ENCODE measurements at regions not wholly inside any gene's neighbourhood (a gene's known extent, or its start where the extent isn't known, plus 50 kb on each side); places are given as distances from the start of the nearest gene placed in this dataset.

DNA sequence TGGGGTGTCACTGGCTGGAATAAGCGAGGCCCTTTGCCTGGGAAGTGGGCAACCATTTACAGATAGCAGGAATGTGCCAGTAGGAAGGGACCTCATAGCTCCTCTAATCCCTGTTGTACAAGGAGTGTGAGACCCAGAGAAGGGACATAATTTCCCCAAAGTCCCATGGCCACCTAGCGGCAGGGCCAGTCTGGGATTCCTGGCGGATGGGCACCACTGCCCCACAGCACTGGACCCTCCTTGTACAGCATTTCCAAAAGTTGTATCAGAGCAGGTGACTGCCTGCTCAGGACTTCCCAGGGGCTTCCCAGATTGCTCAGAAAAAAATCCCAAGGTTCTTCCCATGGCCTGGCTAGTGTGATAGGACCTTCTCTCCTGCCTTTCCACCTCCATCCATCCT is 185.8 kb downstream of the GLI2 start (continued):
- TF ChIP-seq, protein P1, sequence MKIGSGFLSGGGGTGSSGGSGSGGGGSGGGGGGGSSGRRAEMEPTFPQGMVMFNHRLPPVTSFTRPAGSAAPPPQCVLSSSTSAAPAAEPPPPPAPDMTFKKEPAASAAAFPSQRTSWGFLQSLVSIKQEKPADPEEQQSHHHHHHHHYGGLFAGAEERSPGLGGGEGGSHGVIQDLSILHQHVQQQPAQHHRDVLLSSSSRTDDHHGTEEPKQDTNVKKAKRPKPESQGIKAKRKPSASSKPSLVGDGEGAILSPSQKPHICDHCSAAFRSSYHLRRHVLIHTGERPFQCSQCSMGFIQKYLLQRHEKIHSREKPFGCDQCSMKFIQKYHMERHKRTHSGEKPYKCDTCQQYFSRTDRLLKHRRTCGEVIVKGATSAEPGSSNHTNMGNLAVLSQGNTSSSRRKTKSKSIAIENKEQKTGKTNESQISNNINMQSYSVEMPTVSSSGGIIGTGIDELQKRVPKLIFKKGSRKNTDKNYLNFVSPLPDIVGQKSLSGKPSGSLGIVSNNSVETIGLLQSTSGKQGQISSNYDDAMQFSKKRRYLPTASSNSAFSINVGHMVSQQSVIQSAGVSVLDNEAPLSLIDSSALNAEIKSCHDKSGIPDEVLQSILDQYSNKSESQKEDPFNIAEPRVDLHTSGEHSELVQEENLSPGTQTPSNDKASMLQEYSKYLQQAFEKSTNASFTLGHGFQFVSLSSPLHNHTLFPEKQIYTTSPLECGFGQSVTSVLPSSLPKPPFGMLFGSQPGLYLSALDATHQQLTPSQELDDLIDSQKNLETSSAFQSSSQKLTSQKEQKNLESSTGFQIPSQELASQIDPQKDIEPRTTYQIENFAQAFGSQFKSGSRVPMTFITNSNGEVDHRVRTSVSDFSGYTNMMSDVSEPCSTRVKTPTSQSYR (CRISPR knock-in tag; IDR thresholded peaks at IDR 0.05), result no peak
- TF ChIP-seq ELF4 (CRISPR knock-in tag; IDR thresholded peaks at IDR 0.05; ENCODE audit: low read depth) (no peak), FOXK1 (CRISPR knock-in tag; IDR thresholded peaks at IDR 0.05) (no peak), GTF2I (CRISPR knock-in tag; conservative IDR thresholded peaks at IDR 0.05) (no peak), TP53 (CRISPR knock-in tag; IDR thresholded peaks at IDR 0.05) (no peak), NR1H2 (CRISPR knock-in tag; IDR thresholded peaks at IDR 0.05) (no peak), NR2C2 (CRISPR knock-in tag; IDR thresholded peaks at IDR 0.05) (no peak)
- TF ChIP-seq, protein P2, sequence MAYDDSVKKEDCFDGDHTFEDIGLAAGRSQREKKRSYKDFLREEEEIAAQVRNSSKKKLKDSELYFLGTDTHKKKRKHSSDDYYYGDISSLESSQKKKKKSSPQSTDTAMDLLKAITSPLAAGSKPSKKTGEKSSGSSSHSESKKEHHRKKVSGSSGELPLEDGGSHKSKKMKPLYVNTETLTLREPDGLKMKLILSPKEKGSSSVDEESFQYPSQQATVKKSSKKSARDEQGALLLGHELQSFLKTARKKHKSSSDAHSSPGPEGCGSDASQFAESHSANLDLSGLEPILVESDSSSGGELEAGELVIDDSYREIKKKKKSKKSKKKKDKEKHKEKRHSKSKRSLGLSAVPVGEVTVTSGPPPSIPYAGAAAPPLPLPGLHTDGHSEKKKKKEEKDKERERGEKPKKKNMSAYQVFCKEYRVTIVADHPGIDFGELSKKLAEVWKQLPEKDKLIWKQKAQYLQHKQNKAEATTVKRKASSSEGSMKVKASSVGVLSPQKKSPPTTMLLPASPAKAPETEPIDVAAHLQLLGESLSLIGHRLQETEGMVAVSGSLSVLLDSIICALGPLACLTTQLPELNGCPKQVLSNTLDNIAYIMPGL (CRISPR knock-in tag; IDR thresholded peaks at IDR 0.05), result no peak
- TF ChIP-seq, protein P3, sequence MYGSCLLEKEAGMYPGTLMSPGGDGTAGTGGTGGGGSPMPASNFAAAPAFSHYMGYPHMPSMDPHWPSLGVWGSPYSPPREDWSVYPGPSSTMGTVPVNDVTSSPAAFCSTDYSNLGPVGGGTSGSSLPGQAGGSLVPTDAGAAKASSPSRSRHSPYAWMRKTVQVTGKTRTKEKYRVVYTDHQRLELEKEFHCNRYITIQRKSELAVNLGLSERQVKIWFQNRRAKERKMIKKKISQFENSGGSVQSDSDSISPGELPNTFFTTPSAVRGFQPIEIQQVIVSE (CRISPR knock-in tag; IDR thresholded peaks at IDR 0.05; ENCODE audit: borderline replicate concordance), result no peak

DNA sequence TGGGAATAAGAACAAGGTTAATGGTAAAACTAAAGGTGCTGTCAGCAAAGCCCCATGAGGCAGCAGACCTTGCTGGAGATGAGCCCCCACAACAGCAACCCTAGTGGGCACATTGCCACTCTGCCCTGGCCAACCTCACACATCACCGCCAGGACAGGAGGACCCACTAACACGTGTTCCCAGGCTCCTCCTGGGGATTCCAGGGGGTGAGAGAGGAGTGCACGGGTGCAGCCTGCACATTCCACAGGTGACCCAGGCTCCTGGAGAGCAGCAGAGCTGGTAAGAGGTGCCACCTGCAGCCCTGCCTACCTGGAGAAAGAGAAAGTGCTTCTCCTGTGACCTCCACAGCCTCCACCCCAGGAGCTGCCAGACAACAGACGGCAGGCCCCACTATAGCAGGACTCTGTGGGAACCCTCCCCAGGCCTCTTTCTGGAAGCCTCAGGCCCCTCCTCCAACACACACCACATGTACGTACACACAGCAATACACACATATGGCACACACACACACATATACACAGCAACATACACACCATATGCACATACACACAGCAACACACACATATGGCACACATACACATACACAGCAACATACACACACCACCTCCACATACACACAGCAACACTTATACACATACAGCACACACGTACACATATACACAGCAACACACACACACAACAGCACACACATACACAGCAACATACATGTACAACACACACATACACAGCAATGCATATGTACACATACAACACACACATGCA is 187.1 kb downstream of the GLI2 start:
- no peak for ATAC-seq
- Mint-ChIP-seq H3K4me1 (no peaks in the 10 kb centered on the region), H3K27me3 (ENCODE audit: low read depth) (no peaks in the 10 kb centered on the region), H3K4me3 (no peak overlapping the region), H3K9me3 (no peaks in the 10 kb centered on the region), H3K36me3 (no peaks in the 10 kb centered on the region), H3K27ac (no peak overlapping the region)
- ChIA-PET POLR2A (no interaction called here), CTCF (no interaction called here)
- TF ChIP-seq, protein P4, sequence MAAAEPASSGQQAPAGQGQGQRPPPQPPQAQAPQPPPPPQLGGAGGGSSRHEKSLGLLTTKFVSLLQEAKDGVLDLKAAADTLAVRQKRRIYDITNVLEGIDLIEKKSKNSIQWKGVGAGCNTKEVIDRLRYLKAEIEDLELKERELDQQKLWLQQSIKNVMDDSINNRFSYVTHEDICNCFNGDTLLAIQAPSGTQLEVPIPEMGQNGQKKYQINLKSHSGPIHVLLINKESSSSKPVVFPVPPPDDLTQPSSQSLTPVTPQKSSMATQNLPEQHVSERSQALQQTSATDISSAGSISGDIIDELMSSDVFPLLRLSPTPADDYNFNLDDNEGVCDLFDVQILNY (CRISPR knock-in tag; IDR thresholded peaks at IDR 0.05), result no peak
- TF ChIP-seq, protein P5, sequence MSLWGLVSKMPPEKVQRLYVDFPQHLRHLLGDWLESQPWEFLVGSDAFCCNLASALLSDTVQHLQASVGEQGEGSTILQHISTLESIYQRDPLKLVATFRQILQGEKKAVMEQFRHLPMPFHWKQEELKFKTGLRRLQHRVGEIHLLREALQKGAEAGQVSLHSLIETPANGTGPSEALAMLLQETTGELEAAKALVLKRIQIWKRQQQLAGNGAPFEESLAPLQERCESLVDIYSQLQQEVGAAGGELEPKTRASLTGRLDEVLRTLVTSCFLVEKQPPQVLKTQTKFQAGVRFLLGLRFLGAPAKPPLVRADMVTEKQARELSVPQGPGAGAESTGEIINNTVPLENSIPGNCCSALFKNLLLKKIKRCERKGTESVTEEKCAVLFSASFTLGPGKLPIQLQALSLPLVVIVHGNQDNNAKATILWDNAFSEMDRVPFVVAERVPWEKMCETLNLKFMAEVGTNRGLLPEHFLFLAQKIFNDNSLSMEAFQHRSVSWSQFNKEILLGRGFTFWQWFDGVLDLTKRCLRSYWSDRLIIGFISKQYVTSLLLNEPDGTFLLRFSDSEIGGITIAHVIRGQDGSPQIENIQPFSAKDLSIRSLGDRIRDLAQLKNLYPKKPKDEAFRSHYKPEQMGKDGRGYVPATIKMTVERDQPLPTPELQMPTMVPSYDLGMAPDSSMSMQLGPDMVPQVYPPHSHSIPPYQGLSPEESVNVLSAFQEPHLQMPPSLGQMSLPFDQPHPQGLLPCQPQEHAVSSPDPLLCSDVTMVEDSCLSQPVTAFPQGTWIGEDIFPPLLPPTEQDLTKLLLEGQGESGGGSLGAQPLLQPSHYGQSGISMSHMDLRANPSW (CRISPR knock-in tag; conservative IDR thresholded peaks at IDR 0.05; ENCODE audit: low read depth), result no peak
- TF ChIP-seq, protein P6, sequence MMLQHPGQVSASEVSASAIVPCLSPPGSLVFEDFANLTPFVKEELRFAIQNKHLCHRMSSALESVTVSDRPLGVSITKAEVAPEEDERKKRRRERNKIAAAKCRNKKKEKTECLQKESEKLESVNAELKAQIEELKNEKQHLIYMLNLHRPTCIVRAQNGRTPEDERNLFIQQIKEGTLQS (CRISPR knock-in tag; conservative IDR thresholded peaks at IDR 0.05), result no peak
- TF ChIP-seq GRHL2 (CRISPR knock-in tag; IDR thresholded peaks at IDR 0.05; ENCODE audit: insufficient replicate concordance, severe bottlenecking) (no peak), ZNF219 (CRISPR knock-in tag; IDR thresholded peaks at IDR 0.05; ENCODE audit: borderline replicate concordance) (no peak)
- TF ChIP-seq, protein P7, sequence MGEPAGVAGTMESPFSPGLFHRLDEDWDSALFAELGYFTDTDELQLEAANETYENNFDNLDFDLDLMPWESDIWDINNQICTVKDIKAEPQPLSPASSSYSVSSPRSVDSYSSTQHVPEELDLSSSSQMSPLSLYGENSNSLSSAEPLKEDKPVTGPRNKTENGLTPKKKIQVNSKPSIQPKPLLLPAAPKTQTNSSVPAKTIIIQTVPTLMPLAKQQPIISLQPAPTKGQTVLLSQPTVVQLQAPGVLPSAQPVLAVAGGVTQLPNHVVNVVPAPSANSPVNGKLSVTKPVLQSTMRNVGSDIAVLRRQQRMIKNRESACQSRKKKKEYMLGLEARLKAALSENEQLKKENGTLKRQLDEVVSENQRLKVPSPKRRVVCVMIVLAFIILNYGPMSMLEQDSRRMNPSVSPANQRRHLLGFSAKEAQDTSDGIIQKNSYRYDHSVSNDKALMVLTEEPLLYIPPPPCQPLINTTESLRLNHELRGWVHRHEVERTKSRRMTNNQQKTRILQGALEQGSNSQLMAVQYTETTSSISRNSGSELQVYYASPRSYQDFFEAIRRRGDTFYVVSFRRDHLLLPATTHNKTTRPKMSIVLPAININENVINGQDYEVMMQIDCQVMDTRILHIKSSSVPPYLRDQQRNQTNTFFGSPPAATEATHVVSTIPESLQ (CRISPR knock-in tag; IDR thresholded peaks at IDR 0.05), result no peak
- no peak for DNase-seq (ENCODE audit: low spot score)
